CD8-positive, alpha-beta memory T cell (primary cell): ENCODE measurements at regions not wholly inside any gene's neighbourhood (a gene's known extent, or its start where the extent isn't known, plus 50 kb on each side); places are given as distances from the start of the nearest gene placed in this dataset.

Source experiments
- CTCF ChIA-PET: fragments of 350-600 bp; sonication (Branson Sonifier 250); formaldehyde crosslinking; loops from one replicate; lab custom pipeline; 2021; ENCODE audit warnings: antibody characterized with exemption; lab: Charles Lee
- POLR2A ChIA-PET: fragments of 350-600 bp; sonication (Branson Sonifier 250); formaldehyde crosslinking; loops from one replicate; lab custom pipeline; 2021; ENCODE audit warnings: antibody characterized with exemption; lab: Charles Lee
- DNase-seq, 5 donors: peaks; one replicate each; pipeline versions ENCODE4 v3.0.0 to v3.0.0-alpha.2; 2020 to 2022; ENCODE audit warnings: mixed read lengths in 1 of 5
- H3K27ac ChIP-seq: one replicate; pipeline ENCODE4 v1.7.0; 2013; ENCODE audit warnings: low read depth, mild to moderate bottlenecking, low read length, moderate library complexity
- H3K27me3 ChIP-seq: 2 replicates; pipeline ENCODE4 v1.7.0; 2013; ENCODE audit warnings: low read length, mild to moderate bottlenecking; ENCODE audit not compliant: insufficient read depth, poor library complexity, severe bottlenecking
- H3K36me3 ChIP-seq: 2 replicates; pipeline ENCODE4 v1.7.0; 2013; ENCODE audit warnings: mild to moderate bottlenecking, low read length, moderate library complexity; ENCODE audit not compliant: insufficient read depth
- H3K4me1 ChIP-seq: 2 replicates; pipeline ENCODE4 v1.7.0; 2013; ENCODE audit warnings: mild to moderate bottlenecking, low read length, moderate library complexity; ENCODE audit not compliant: insufficient read depth
- H3K4me3 ChIP-seq: 2 replicates; pipeline ENCODE4 v1.7.0; 2013; ENCODE audit warnings: mild to moderate bottlenecking, low read length
- H3K9me3 ChIP-seq: 2 replicates; pipeline ENCODE4 v1.7.0; 2013; ENCODE audit warnings: mild to moderate bottlenecking, low read length
- H3K27ac Mint-ChIP-seq, 8 donors: one replicate each; pipeline ENCODE4 v1.8.0; 2020 to 2021; ENCODE audit warnings: mixed read lengths in 8 of 8, mild to moderate bottlenecking in 6 of 8, inconsistent platforms in 3 of 8, moderate library complexity in 3 of 8
- H3K27me3 Mint-ChIP-seq, 2 donors: one replicate each; pipeline ENCODE4 v1.8.0; 2020 to 2021; ENCODE audit warnings: mixed read lengths in 2 of 2, mild to moderate bottlenecking in 1 of 2, moderate library complexity in 1 of 2
- H3K36me3 Mint-ChIP-seq, 3 donors: one replicate each; pipeline ENCODE4 v1.8.0; 2020 to 2021; ENCODE audit warnings: mixed read lengths in 3 of 3, inconsistent platforms in 1 of 3, mild to moderate bottlenecking in 1 of 3
- H3K4me1 Mint-ChIP-seq, 3 donors: one replicate each; pipeline ENCODE4 v1.8.0; 2020 to 2021; ENCODE audit warnings: mixed read lengths in 3 of 3, inconsistent platforms in 1 of 3, mild to moderate bottlenecking in 1 of 3
- H3K4me3 Mint-ChIP-seq, 7 donors: one replicate each; pipeline ENCODE4 v1.8.0; 2020 to 2021; ENCODE audit warnings: mixed read lengths in 7 of 7, mild to moderate bottlenecking in 6 of 7, moderate library complexity in 4 of 7, inconsistent platforms in 2 of 7
- H3K9me3 Mint-ChIP-seq, 5 donors: one replicate each; pipeline ENCODE4 v1.8.0; 2020 to 2022; ENCODE audit warnings: mixed read lengths in 5 of 5, mild to moderate bottlenecking in 3 of 5, moderate library complexity in 2 of 5, inconsistent platforms in 1 of 5

- ChIA-PET POLR2A (no interaction called here), CTCF (no interaction called here)
- Mint-ChIP-seq H3K27me3 (peaks cover 3% of the 10 kb centered on the region in 2 donors), H3K27ac (no peak overlapping the region), H3K4me3 (no peak overlapping the region), H3K36me3 (no peaks in the 10 kb centered on the region), H3K9me3 (peaks cover 0 to 4% (median 0%) of the 10 kb centered on the region in 5 donors), H3K4me1 (peaks cover 7 to 18% (median 16%) of the 10 kb centered on the region in 3 donors)
- Histone ChIP-seq H3K27me3 (no peaks in the 10 kb centered on the region), H3K36me3 (no peaks in the 10 kb centered on the region), H3K4me1 (no peaks in the 10 kb centered on the region), H3K9me3 (no peaks in the 10 kb centered on the region), H3K4me3 (no peak overlapping the region), H3K27ac (no peak overlapping the region)
- no peak for DNase-seq
These were observed 306.5 kb upstream of the TNP1 start for GRCh38 chr2:217166241-217166850.

GRCh38 chr2:217165547-217165946 lies 305.7 kb upstream of the TNP1 start:
- H3K4me3 Mint-ChIP-seq: no peak overlapping the region
- H3K9me3 Mint-ChIP-seq: peaks cover 0 to 4% (median 0%) of the 10 kb centered on the region in 5 donors
- CTCF ChIA-PET: no interaction called here
- Histone ChIP-seq H3K27ac (no peak overlapping the region), H3K4me1 (no peaks in the 10 kb centered on the region), H3K27me3 (no peaks in the 10 kb centered on the region), H3K4me3 (no peak overlapping the region), H3K9me3 (no peaks in the 10 kb centered on the region), H3K36me3 (no peaks in the 10 kb centered on the region)
- H3K36me3 Mint-ChIP-seq: no peaks in the 10 kb centered on the region
- no peak overlapping the region for H3K27ac Mint-ChIP-seq
- POLR2A ChIA-PET: no interaction called here
- peaks cover 9 to 20% (median 16%) of the 10 kb centered on the region in 3 donors for H3K4me1 Mint-ChIP-seq
- DNase-seq: no peak
- peaks cover under 1 to 6% of the 10 kb centered on the region in 2 donors for H3K27me3 Mint-ChIP-seq

GRCh38 chr2:217163987-217164386 lies 304.1 kb upstream of the TNP1 start:
- Histone ChIP-seq H3K27ac (no peak overlapping the region), H3K9me3 (no peaks in the 10 kb centered on the region), H3K4me1 (no peaks in the 10 kb centered on the region), H3K36me3 (no peaks in the 10 kb centered on the region), H3K27me3 (no peaks in the 10 kb centered on the region), H3K4me3 (no peak overlapping the region)
- peaks cover 0 to 7% (median 0%) of the 10 kb centered on the region in 5 donors for H3K9me3 Mint-ChIP-seq
- H3K27ac Mint-ChIP-seq: no peak overlapping the region
- H3K36me3 Mint-ChIP-seq: no peaks in the 10 kb centered on the region
- DNase-seq: no peak
- ChIA-PET CTCF (interaction anchor here (0.6 kb wide), 1 partner anchor 152 kb away, joined by 3 read pairs; no protein-coding TSS in a partner anchor), POLR2A (no interaction called here)
- H3K4me1 Mint-ChIP-seq: peaks cover 9 to 20% (median 16%) of the 10 kb centered on the region in 3 donors
- H3K27me3 Mint-ChIP-seq: peaks cover 0 to 6% of the 10 kb centered on the region in 2 donors
- H3K4me3 Mint-ChIP-seq: no peak overlapping the region

- Mint-ChIP-seq H3K27ac (no peak overlapping the region), H3K36me3 (no peaks in the 10 kb centered on the region), H3K4me1 (peaks cover 9 to 20% (median 16%) of the 10 kb centered on the region in 3 donors), H3K4me3 (no peak overlapping the region), H3K27me3 (peaks cover 0 to 13% of the 10 kb centered on the region in 2 donors), H3K9me3 (peaks cover 0 to 6% (median 0%) of the 10 kb centered on the region in 5 donors)
- peak in 2 of 5 donors; percentile 6 to 17 for DNase-seq
- Histone ChIP-seq H3K27ac (no peak overlapping the region), H3K4me1 (no peaks in the 10 kb centered on the region), H3K4me3 (no peak overlapping the region), H3K9me3 (no peaks in the 10 kb centered on the region), H3K36me3 (no peaks in the 10 kb centered on the region), H3K27me3 (no peaks in the 10 kb centered on the region)
- POLR2A ChIA-PET: no interaction called here
- CTCF ChIA-PET: no interaction called here
These were observed 302.7 kb upstream of the TNP1 start for GRCh38 chr2:217162533-217162932.

GRCh38 chr2:217160978-217161973 lies 301.4 kb upstream of the TNP1 start:
- Mint-ChIP-seq H3K36me3 (no peaks in the 10 kb centered on the region), H3K4me1 (peaks cover 9 to 20% (median 16%) of the 10 kb centered on the region in 3 donors), H3K9me3 (peaks cover 0 to 6% (median 0%) of the 10 kb centered on the region in 5 donors), H3K4me3 (no peak overlapping the region), H3K27ac (no peak overlapping the region), H3K27me3 (peaks cover 0 to 13% of the 10 kb centered on the region in 2 donors)
- H3K4me1 ChIP-seq: no peaks in the 10 kb centered on the region
- CTCF ChIA-PET: no interaction called here
- no peaks in the 10 kb centered on the region for H3K9me3 ChIP-seq
- H3K4me3 ChIP-seq: no peak overlapping the region
- POLR2A ChIA-PET: no interaction called here
- no peaks in the 10 kb centered on the region for H3K36me3 ChIP-seq
- no peak overlapping the region for H3K27ac ChIP-seq
- no peak for DNase-seq
- no peaks in the 10 kb centered on the region for H3K27me3 ChIP-seq

- H3K27me3 ChIP-seq: no peaks in the 10 kb centered on the region
- H3K4me1 ChIP-seq: no peaks in the 10 kb centered on the region
- no peak overlapping the region for H3K4me3 ChIP-seq
- Mint-ChIP-seq H3K4me1 (peaks cover 9 to 20% (median 16%) of the 10 kb centered on the region in 3 donors), H3K27ac (no peak overlapping the region), H3K27me3 (peaks cover 0 to 13% of the 10 kb centered on the region in 2 donors), H3K4me3 (no peak overlapping the region), H3K36me3 (no peaks in the 10 kb centered on the region), H3K9me3 (peaks cover 0 to 4% (median 0%) of the 10 kb centered on the region in 5 donors)
- CTCF ChIA-PET: no interaction called here
- POLR2A ChIA-PET: no interaction called here
- no peaks in the 10 kb centered on the region for H3K9me3 ChIP-seq
- DNase-seq: no peak
- no peaks in the 10 kb centered on the region for H3K36me3 ChIP-seq
- H3K27ac ChIP-seq: no peak overlapping the region
These were observed 300.4 kb upstream of the TNP1 start for GRCh38 chr2:217160103-217160743.

- CTCF ChIA-PET: no interaction called here
- POLR2A ChIA-PET: no interaction called here
- no peaks in the 10 kb centered on the region for H3K36me3 Mint-ChIP-seq
- no peaks in the 10 kb centered on the region for H3K36me3 ChIP-seq
- no peaks in the 10 kb centered on the region for H3K27me3 ChIP-seq
- peaks cover 0 to 4% (median 0%) of the 10 kb centered on the region in 5 donors for H3K9me3 Mint-ChIP-seq
- peaks cover 9 to 20% (median 16%) of the 10 kb centered on the region in 3 donors for H3K4me1 Mint-ChIP-seq
- no peak for DNase-seq
- no peak overlapping the region for H3K27ac ChIP-seq
- H3K27me3 Mint-ChIP-seq: peaks cover 0 to 13% of the 10 kb centered on the region in 2 donors
- H3K27ac Mint-ChIP-seq: no peak overlapping the region
- no peaks in the 10 kb centered on the region for H3K9me3 ChIP-seq
- H3K4me3 ChIP-seq: no peak overlapping the region
- H3K4me3 Mint-ChIP-seq: no peak overlapping the region
- no peaks in the 10 kb centered on the region for H3K4me1 ChIP-seq
These were observed 299.1 kb upstream of the TNP1 start for GRCh38 chr2:217158928-217159327.
